ENCODE measurements at regions not wholly inside any gene's neighbourhood (a gene's known extent, or its start where the extent isn't known, plus 50 kb on each side); places are given as distances from the start of the nearest gene placed in this dataset.

GRCh38 chr14:81903477-81903876, 369.8 kb upstream of the SEL1L start:
- DNase-seq: no peak
- in situ Hi-C loops (cut with HindIII; ENCODE audit: low pct_ligation_motif_present, low pct_unique_long_range_greater_than_20kb, low sequenced_read_pairs): no loop called here

- DNase-seq: no peak
- in situ Hi-C loops (cut with HindIII; ENCODE audit: low pct_ligation_motif_present, low pct_unique_long_range_greater_than_20kb, low sequenced_read_pairs): no loop called here
These were observed 393.4 kb upstream of the SEL1L start for GRCh38 chr14:81927070-81927469.

GRCh38 chr14:81931828-81932227, 398.2 kb upstream of the SEL1L start:
- in situ Hi-C loops (cut with HindIII; ENCODE audit: low pct_ligation_motif_present, low pct_unique_long_range_greater_than_20kb, low sequenced_read_pairs): no loop called here
- no peak for DNase-seq

GRCh38 chr14:81936348-81936747, 402.7 kb upstream of the SEL1L start:
- no peak for DNase-seq
- in situ Hi-C loops (cut with HindIII; ENCODE audit: low pct_ligation_motif_present, low pct_unique_long_range_greater_than_20kb, low sequenced_read_pairs): no loop called here

- in situ Hi-C loops (cut with HindIII; ENCODE audit: low pct_ligation_motif_present, low pct_unique_long_range_greater_than_20kb, low sequenced_read_pairs): no loop called here
These were observed 403.2 kb upstream of the SEL1L start for GRCh38 chr14:81936902-81937301.

GRCh38 chr14:81938341-81938740, 404.7 kb upstream of the SEL1L start:
- in situ Hi-C loops (cut with HindIII; ENCODE audit: low pct_ligation_motif_present, low pct_unique_long_range_greater_than_20kb, low sequenced_read_pairs): no loop called here
- DNase-seq: no peak

More at GRCh38 chr14:81936902-81937301, 403.2 kb upstream of the SEL1L start:
- DNase-seq: no peak

GRCh38 chr14:81940651-81941050, 407.0 kb upstream of the SEL1L start:
- in situ Hi-C loops (cut with HindIII; ENCODE audit: low pct_ligation_motif_present, low pct_unique_long_range_greater_than_20kb, low sequenced_read_pairs): no loop called here

GRCh38 chr14:81942071-81942470, 408.4 kb upstream of the SEL1L start:
- in situ Hi-C loops (cut with HindIII; ENCODE audit: low pct_ligation_motif_present, low pct_unique_long_range_greater_than_20kb, low sequenced_read_pairs): no loop called here
- no peak for DNase-seq

More at GRCh38 chr14:81940651-81941050, 407.0 kb upstream of the SEL1L start:
- no peak for DNase-seq

GRCh38 chr14:81946375-81946774, 412.7 kb upstream of the SEL1L start:
- no peak for DNase-seq
- in situ Hi-C loops (cut with HindIII; ENCODE audit: low pct_ligation_motif_present, low pct_unique_long_range_greater_than_20kb, low sequenced_read_pairs): no loop called here

- in situ Hi-C loops (cut with HindIII; ENCODE audit: low pct_ligation_motif_present, low pct_unique_long_range_greater_than_20kb, low sequenced_read_pairs): no loop called here
- no peak for DNase-seq
These were observed 413.5 kb upstream of the SEL1L start for GRCh38 chr14:81946834-81947798.

GRCh38 chr14:81952917-81953316, 419.3 kb upstream of the SEL1L start:
- no peak for DNase-seq
- in situ Hi-C loops (cut with HindIII; ENCODE audit: low pct_ligation_motif_present, low pct_unique_long_range_greater_than_20kb, low sequenced_read_pairs): no loop called here

GRCh38 chr14:81953419-81953818, 419.8 kb upstream of the SEL1L start:
- DNase-seq: no peak
- in situ Hi-C loops (cut with HindIII; ENCODE audit: low pct_ligation_motif_present, low pct_unique_long_range_greater_than_20kb, low sequenced_read_pairs): no loop called here

- in situ Hi-C loops (cut with HindIII; ENCODE audit: low pct_ligation_motif_present, low pct_unique_long_range_greater_than_20kb, low sequenced_read_pairs): no loop called here
- DNase-seq: no peak
These were observed 421.5 kb upstream of the SEL1L start for GRCh38 chr14:81955123-81955522.

GRCh38 chr14:81960781-81961180, 427.1 kb upstream of the SEL1L start:
- DNase-seq: no peak
- in situ Hi-C loops (cut with HindIII; ENCODE audit: low pct_ligation_motif_present, low pct_unique_long_range_greater_than_20kb, low sequenced_read_pairs): no loop called here

GRCh38 chr14:81963846-81964245, 430.2 kb upstream of the SEL1L start:
- no peak for DNase-seq
- in situ Hi-C loops (cut with HindIII; ENCODE audit: low pct_ligation_motif_present, low pct_unique_long_range_greater_than_20kb, low sequenced_read_pairs): no loop called here

- in situ Hi-C loops (cut with HindIII; ENCODE audit: low pct_ligation_motif_present, low pct_unique_long_range_greater_than_20kb, low sequenced_read_pairs): no loop called here
- DNase-seq: no peak
These were observed 436.7 kb upstream of the SEL1L start for GRCh38 chr14:81970307-81970706.

GRCh38 chr14:81971911-81972310, 438.3 kb upstream of the SEL1L start:
- in situ Hi-C loops (cut with HindIII; ENCODE audit: low pct_ligation_motif_present, low pct_unique_long_range_greater_than_20kb, low sequenced_read_pairs): no loop called here
- DNase-seq: no peak

- DNase-seq: no peak
- in situ Hi-C loops (cut with HindIII; ENCODE audit: low pct_ligation_motif_present, low pct_unique_long_range_greater_than_20kb, low sequenced_read_pairs): no loop called here
These were observed 438.9 kb upstream of the SEL1L start for GRCh38 chr14:81972601-81973000.

GRCh38 chr14:81974543-81974942, 440.9 kb upstream of the SEL1L start:
- in situ Hi-C loops (cut with HindIII; ENCODE audit: low pct_ligation_motif_present, low pct_unique_long_range_greater_than_20kb, low sequenced_read_pairs): no loop called here
- DNase-seq: no peak

GRCh38 chr14:81980601-81981306, 447.1 kb upstream of the SEL1L start:
- in situ Hi-C loops (cut with HindIII; ENCODE audit: low pct_ligation_motif_present, low pct_unique_long_range_greater_than_20kb, low sequenced_read_pairs): no loop called here
- no peak for DNase-seq
